H9 (cell line): ENCODE measurements at regions not wholly inside any gene's neighbourhood (a gene's known extent, or its start where the extent isn't known, plus 50 kb on each side); places are given as distances from the start of the nearest gene placed in this dataset.

Source experiments
- DNase-seq: peaks from one replicate; pipeline ENCODE4 v3.0.0-alpha.2; 2017
- H2AFZ ChIP-seq: one replicate; pipeline ENCODE4 v1.6.1; 2013; ENCODE audit warnings: mild to moderate bottlenecking, low read length, control low read depth, moderate library complexity
- H2AK5ac ChIP-seq: 2 replicates; pipeline ENCODE4 v1.6.1; 2013; ENCODE audit warnings: low read length, control low read depth, mixed read lengths; ENCODE audit not compliant: insufficient read length
- H2BK120ac ChIP-seq: one replicate; pipeline ENCODE4 v1.6.1; 2013; ENCODE audit warnings: low read depth, mild to moderate bottlenecking, low read length, control low read depth, inconsistent platforms; ENCODE audit not compliant: poor library complexity, severe bottlenecking
- H2BK12ac ChIP-seq: 2 replicates; pipeline ENCODE4 v1.6.1; 2013; ENCODE audit warnings: low read length, control low read depth, mixed read lengths, low read depth; ENCODE audit not compliant: insufficient read length
- H2BK15ac ChIP-seq: 2 replicates; pipeline ENCODE4 v1.6.1; 2013; ENCODE audit warnings: low read depth, low read length, control low read depth
- H2BK20ac ChIP-seq: one replicate; pipeline ENCODE4 v1.6.1; 2013; ENCODE audit warnings: low read depth, mild to moderate bottlenecking, low read length, control low read depth, inconsistent platforms; ENCODE audit not compliant: poor library complexity, severe bottlenecking
- H2BK5ac ChIP-seq: 2 replicates; pipeline ENCODE4 v1.6.1; 2013; ENCODE audit warnings: low read length, control low read depth, mixed read lengths; ENCODE audit not compliant: insufficient read length
- H3K14ac ChIP-seq: 2 replicates; pipeline ENCODE4 v1.6.1; 2013; ENCODE audit warnings: low read length, control low read depth; ENCODE audit not compliant: insufficient read depth
- H3K18ac ChIP-seq: 2 replicates; pipeline ENCODE4 v1.6.1; 2013; ENCODE audit warnings: low read depth, mild to moderate bottlenecking, mixed read lengths, low read length, control low read depth; ENCODE audit not compliant: insufficient read length
- H3K23ac ChIP-seq: 2 replicates; pipeline ENCODE4 v1.6.1; 2013; ENCODE audit warnings: low read length, control low read depth, mixed read lengths, low read depth; ENCODE audit not compliant: insufficient read length
- H3K23me2 ChIP-seq: 2 replicates; pipeline ENCODE4 v1.6.1; 2013; ENCODE audit warnings: low read depth, mild to moderate bottlenecking, mixed read lengths, low read length, control low read depth; ENCODE audit not compliant: insufficient read length, poor library complexity, severe bottlenecking
- H3K27ac ChIP-seq: 2 replicates; pipeline ENCODE4 v1.5.1; 2013; ENCODE audit warnings: low read length, control low read depth, mixed read lengths, low read depth; ENCODE audit not compliant: insufficient read length
- H3K27me3 ChIP-seq: 2 replicates; pipeline ENCODE4 v1.6.1; 2013; ENCODE audit warnings: low read length, control low read depth, inconsistent platforms; ENCODE audit not compliant: insufficient read depth
- H3K4ac ChIP-seq: 2 replicates; pipeline ENCODE4 v1.6.1; 2013; ENCODE audit warnings: low read depth, mild to moderate bottlenecking, control low read depth, inconsistent platforms, low read length, moderate library complexity
- H3K4me1 ChIP-seq: 2 replicates; pipeline ENCODE4 v1.6.1; 2013; ENCODE audit warnings: low read length, control low read depth, inconsistent platforms; ENCODE audit not compliant: insufficient read depth
- H3K4me2 ChIP-seq: 2 replicates; pipeline ENCODE4 v1.6.1; 2013; ENCODE audit warnings: low read length, control low read depth, mixed read lengths; ENCODE audit not compliant: insufficient read length, insufficient read depth
- H3K56ac ChIP-seq: 2 replicates; pipeline ENCODE4 v1.6.1; 2013; ENCODE audit warnings: low read depth, mild to moderate bottlenecking, mixed read lengths, low read length, control low read depth; ENCODE audit not compliant: insufficient read length
- H3K79me1 ChIP-seq: 2 replicates; pipeline ENCODE4 v1.6.1; 2013; ENCODE audit warnings: low read depth, mild to moderate bottlenecking, moderate library complexity, low read length, control low read depth, inconsistent platforms; ENCODE audit not compliant: insufficient read depth, poor library complexity, severe bottlenecking
- H3K79me2 ChIP-seq: 2 replicates; pipeline ENCODE4 v1.6.1; 2013; ENCODE audit warnings: low read length, control low read depth, inconsistent platforms; ENCODE audit not compliant: insufficient read depth
- H3K9ac ChIP-seq: 2 replicates; pipeline ENCODE4 v1.6.1; 2013; ENCODE audit warnings: low read length, control low read depth, mixed read lengths; ENCODE audit not compliant: insufficient read length; ENCODE audit errors: extremely low read depth
- H3K9me3 ChIP-seq: one replicate; pipeline ENCODE4 v1.6.1; 2013; ENCODE audit warnings: low read depth, low read length, inconsistent platforms; ENCODE audit not compliant: control insufficient read depth
- H3T11ph ChIP-seq: one replicate; pipeline ENCODE4 v1.6.1; 2013; ENCODE audit warnings: mild to moderate bottlenecking, low read length, control low read depth, inconsistent platforms
- H4K20me1 ChIP-seq: one replicate; pipeline ENCODE4 v1.6.1; 2013; ENCODE audit not compliant: control insufficient read depth, insufficient read length, insufficient read depth
- H4K5ac ChIP-seq: 2 replicates; pipeline ENCODE4 v1.6.1; 2013; ENCODE audit warnings: low read depth, mild to moderate bottlenecking, mixed read lengths, low read length, control low read depth; ENCODE audit not compliant: insufficient read length
- H4K8ac ChIP-seq: replicated peaks from 2 replicates; pipeline ENCODE4 v1.6.1; 2013; ENCODE audit warnings: low read length, control low read depth, mixed read lengths, low read depth; ENCODE audit not compliant: insufficient read length
- H4K91ac ChIP-seq: 2 replicates; pipeline ENCODE4 v1.6.1; 2013; ENCODE audit warnings: low read depth, mild to moderate bottlenecking, moderate library complexity, mixed read lengths, low read length, control low read depth; ENCODE audit not compliant: insufficient read length
- H3K27ac Mint-ChIP-seq, 3 experiments: 2 replicates in 2 of 3; 3 replicates in 1 of 3; pipeline ENCODE4 v1.8.0; 2020 to 2021; ENCODE audit warnings: mixed read lengths in 3 of 3, mild to moderate bottlenecking in 1 of 3, moderate library complexity in 1 of 3
- H3K27me3 Mint-ChIP-seq: 2 replicates; pipeline ENCODE4 v1.8.0; 2021; ENCODE audit warnings: low read depth, mild to moderate bottlenecking, moderate library complexity, mixed read lengths
- H3K36me3 Mint-ChIP-seq, 3 experiments: 2 replicates in 2 of 3; 3 replicates in 1 of 3; pipeline ENCODE4 v1.8.0; 2020 to 2021; ENCODE audit warnings: low read depth in 3 of 3, mixed read lengths in 3 of 3; ENCODE audit not compliant: insufficient read depth in 1 of 3
- H3K4me1 Mint-ChIP-seq, 2 experiments: 2 replicates each; pipeline ENCODE4 v1.8.0; 2020; ENCODE audit warnings: mixed read lengths in 2 of 2
- H3K4me3 Mint-ChIP-seq, 2 experiments: 2 replicates in 1 of 2; 3 replicates in 1 of 2; pipeline ENCODE4 v1.8.0; 2020 to 2021; ENCODE audit warnings: mild to moderate bottlenecking in 2 of 2, mixed read lengths in 2 of 2, moderate library complexity in 1 of 2
- H3K9me3 Mint-ChIP-seq, 2 experiments: 2 replicates in 1 of 2; 3 replicates in 1 of 2; pipeline ENCODE4 v1.8.0; 2020; ENCODE audit warnings: mild to moderate bottlenecking in 2 of 2, mixed read lengths in 2 of 2, moderate library complexity in 1 of 2
- CTCF ChIP-seq: fragments of 200-600 bp; sonication (generic); conservative IDR thresholded peaks from 3 replicates; pipeline ENCODE4 v1.8.0; 2021; ENCODE audit warnings: antibody characterized with exemption, mild to moderate bottlenecking
- WGBS: extraction: QIAGEN DNeasy Blood & Tissue Kit; methylation state at CpG from one replicate; pipeline ENCODE4 v1.1.7; 2013; ENCODE audit warnings: missing lambda C conversion rate, low lambda C conversion rate, mixed read lengths; ENCODE audit not compliant: insufficient read length; ENCODE audit errors: extremely low coverage; 5-methylcytosine and 5-hydroxymethylcytosine counted together

GRCh38 chr7:3149231-3149995 is 105.7 kb upstream of the CARD11 start:
- no peak overlapping the region for H3K27ac ChIP-seq
- no peaks in the 10 kb centered on the region for H3K27me3 Mint-ChIP-seq

More at GRCh38 chr7:3149231-3149995, 105.7 kb upstream of the CARD11 start:
- Histone ChIP-seq H4K20me1 (no peaks in the 10 kb centered on the region), H3K9ac (no peak overlapping the region), H3K14ac (no peak overlapping the region), H3K4ac (no peak overlapping the region), H2BK120ac (no peak overlapping the region), H4K8ac (no peak overlapping the region), H3K4me2 (no peak overlapping the region), H3K79me2 (no peaks in the 10 kb centered on the region), H3K9me3 (no peaks in the 10 kb centered on the region), H4K91ac (no peak overlapping the region), H3K23me2 (no peaks in the 10 kb centered on the region), H3K18ac (no peak overlapping the region), H2AFZ (no peak overlapping the region), H3K4me1 (no peaks in the 10 kb centered on the region), H3K23ac (no peak overlapping the region), H3K79me1 (no peaks in the 10 kb centered on the region), H3K56ac (no peak overlapping the region), H2BK12ac (no peak overlapping the region), H2BK5ac (no peak overlapping the region), H3T11ph (no peak overlapping the region), H2AK5ac (no peak overlapping the region), H4K5ac (no peak overlapping the region), H2BK15ac (no peak overlapping the region), H2BK20ac (no peak overlapping the region), H3K27me3 (no peaks in the 10 kb centered on the region)
- Mint-ChIP-seq H3K4me1 (peaks cover 6 to 16% of the 10 kb centered on the region in 2 experiments), H3K4me3 (no peak overlapping the region), H3K27ac (peak overlapping the region; percentile 20 to 34 (median 25); a peak in 2 of 7 replicates), H3K9me3 (no peaks in the 10 kb centered on the region), H3K36me3 (no peaks in the 10 kb centered on the region)
- WGBS: no CpG with 5 or more reads among the region's 13 CpGs
- DNase-seq: no peak
- no peak for TF ChIP-seq CTCF
